ENCODE measurements at regions not wholly inside any gene's neighbourhood (a gene's known extent, or its start where the extent isn't known, plus 50 kb on each side); places are given as distances from the start of the nearest gene placed in this dataset.
A peak's percentile ranks its signal among the peaks of the same experiment; 100 is the strongest.

GRCh38 chr9:86796666-86797065, 150.6 kb downstream of the GAS1 start:
- no peaks in the 10 kb centered on the region for H3K9me3 ChIP-seq (ENCODE audit: control insufficient read depth, insufficient read depth, low read length)
- H2AFZ ChIP-seq (replicated peaks; ENCODE audit: low read length, poor library complexity), result no peak overlapping the region
- H3K27ac ChIP-seq (ENCODE audit: insufficient read depth, low read length), result no peak overlapping the region
- no peak overlapping the region for H3K56ac ChIP-seq (ENCODE audit: extremely low read depth, insufficient read depth, low read length)
- POLR2A ChIA-PET (ENCODE audit: unreplicated experiment), result interaction anchor here (0.6 kb wide), 1 partner anchor 9 kb away, joined by 5 read pairs; no protein-coding TSS in a partner anchor
- H3K79me1 ChIP-seq (ENCODE audit: low read depth in 1 of 2, low read length in 2 of 2), result no peaks in the 10 kb centered on the region
- H3K36me3 ChIP-seq (ENCODE audit: control insufficient read depth, insufficient read depth, low read length), result no peaks in the 10 kb centered on the region
- H2BK15ac ChIP-seq (ENCODE audit: low read depth, low read length), result no peak overlapping the region
- no peak overlapping the region for H3K23ac ChIP-seq (ENCODE audit: low read depth, low read length)
- intact Hi-C loops (cut with micrococcal nuclease), result loop anchor here (1.0 to 10.0 kb wide), 4 partner anchors 74 to 528 kb away; partner anchors contain the start of gene GAS1
- H3K27me3 ChIP-seq (ENCODE audit: control insufficient read depth, insufficient read depth, low read length), result no peaks in the 10 kb centered on the region
- no peak overlapping the region for H4K8ac ChIP-seq (ENCODE audit: low read depth in 2 of 2, low read length in 2 of 2)
- H3K4me1 ChIP-seq (ENCODE audit: control insufficient read depth, insufficient read depth, low read length), result peaks cover 9% of the 10 kb centered on the region
- in situ Hi-C loops (cut with MboI; ENCODE audit: low sequenced_read_pairs), result no loop called here
- no peaks in the 10 kb centered on the region for H4K20me1 ChIP-seq (ENCODE audit: insufficient read depth, low read length)
- H2AK9ac ChIP-seq (replicated peaks; ENCODE audit: low read depth, low read length, poor library complexity), result no peak overlapping the region
- WGBS, 2 experiments (ENCODE audit: extremely low coverage in 2 of 2, insufficient read length in 1 of 2), result no CpG with 5 or more reads among the region's 2 CpGs
- dilution Hi-C loops (cut with HindIII; ENCODE audit: low sequenced_read_pairs, unreplicated experiment), result no loop called here
- DNase-seq (no peak), ATAC-seq (ENCODE audit: low read depth) (no peak)
- no peak overlapping the region for H3K9ac ChIP-seq (ENCODE audit: low read depth, low read length)
- no peak overlapping the region for H4K91ac ChIP-seq (ENCODE audit: insufficient read depth, low read depth, low read length)
- H4K5ac ChIP-seq (ENCODE audit: low read depth, low read length), result no peak overlapping the region
- no peak overlapping the region for H2AK5ac ChIP-seq (ENCODE audit: low read depth, low read length)
- H3K4me2 ChIP-seq (ENCODE audit: low read depth, low read length), result no peak overlapping the region
- no peak overlapping the region for H3K14ac ChIP-seq (replicated peaks; ENCODE audit: low read depth, low read length)
- H2BK5ac ChIP-seq (ENCODE audit: low read depth, low read length, poor library complexity, severe bottlenecking), result no peak overlapping the region
- CTCF ChIA-PET, result interaction anchor here (0.5 kb wide), 1 partner anchor 44 kb away, joined by 3 read pairs; no protein-coding TSS in a partner anchor
- no peak for TF ChIP-seq BHLHE40 (IDR thresholded peaks at IDR 0.05; ENCODE audit: low read depth, low read length)
- no peak for TF ChIP-seq SMC3 (IDR thresholded peaks at IDR 0.05; ENCODE audit: low read depth, low read length)
- no peak for TF ChIP-seq ELK1 (IDR thresholded peaks at IDR 0.05; ENCODE audit: borderline replicate concordance, low read depth, low read length)
- TF ChIP-seq MAFK (IDR thresholded peaks at IDR 0.05; ENCODE audit: low read depth, low read length), result no peak
- TF ChIP-seq POLR2A (IDR thresholded peaks at IDR 0.05; ENCODE audit: low read depth, low read length), result no peak
- no peak for TF ChIP-seq MAZ (IDR thresholded peaks at IDR 0.05; ENCODE audit: borderline replicate concordance, low read depth, low read length)
- TF ChIP-seq USF2 (IDR thresholded peaks at IDR 0.05; ENCODE audit: low read depth, low read length), result no peak
- no peak for TF ChIP-seq CHD1 (IDR thresholded peaks at IDR 0.05; ENCODE audit: low read depth, low read length)
- TF ChIP-seq RFX5 (IDR thresholded peaks at IDR 0.05; ENCODE audit: low read depth, low read length), result no peak
- TF ChIP-seq CTCF (conservative IDR thresholded peaks at IDR 0.05; ENCODE audit: low read depth, low read length), result no peak
- TF ChIP-seq FOS (IDR thresholded peaks at IDR 0.05; ENCODE audit: low read depth, low read length), result no peak
- no peak for TF ChIP-seq MXI1 (IDR thresholded peaks at IDR 0.05; ENCODE audit: borderline replicate concordance, low read depth, low read length)
- TF ChIP-seq NFE2L2 (IDR thresholded peaks at IDR 0.05; ENCODE audit: low read depth, low read length), result no peak
- TF ChIP-seq CEBPB (IDR thresholded peaks at IDR 0.05; ENCODE audit: low read depth, low read length), result no peak
- no peak for TF ChIP-seq RAD21 (IDR thresholded peaks at IDR 0.05; ENCODE audit: low read length)
- no peak for TF ChIP-seq RCOR1 (IDR thresholded peaks at IDR 0.05; ENCODE audit: insufficient replicate concordance, low read length)
- H3K18ac ChIP-seq (ENCODE audit: low read depth, low read length), result peak overlapping the region; percentile 39; the same call in 1 of the 2 replicates
- no peak overlapping the region; the same call in 1 of the 2 replicates for H3K4ac ChIP-seq (ENCODE audit: low read depth, low read length)
- H2BK120ac ChIP-seq (ENCODE audit: low read depth, low read length), result no peak overlapping the region
- no TSS peak for BruUV-seq (replicated peaks)
- no peaks in the 10 kb centered on the region for H3K9me1 ChIP-seq (ENCODE audit: insufficient read depth, low read length)
- H3K4me3 ChIP-seq (ENCODE audit: insufficient read depth, low read depth, low read length), result no peak overlapping the region
- H2BK20ac ChIP-seq (ENCODE audit: low read depth, low read length), result 0 out of 2 replicates have a peak overlapping the region, but pooled peaks have one; percentile 19
